Embryonic facial prominence (tissue), 1 donor: ENCODE measurements at regions not wholly inside any gene's neighbourhood (a gene's known extent, or its start where the extent isn't known, plus 50 kb on each side); places are given as distances from the start of the nearest gene placed in this dataset.

Experiments
- DNase-seq: peaks from one replicate; pipeline ENCODE4 v3.0.0-alpha.2; 2016; ENCODE audit errors: extremely low spot score

DNA sequence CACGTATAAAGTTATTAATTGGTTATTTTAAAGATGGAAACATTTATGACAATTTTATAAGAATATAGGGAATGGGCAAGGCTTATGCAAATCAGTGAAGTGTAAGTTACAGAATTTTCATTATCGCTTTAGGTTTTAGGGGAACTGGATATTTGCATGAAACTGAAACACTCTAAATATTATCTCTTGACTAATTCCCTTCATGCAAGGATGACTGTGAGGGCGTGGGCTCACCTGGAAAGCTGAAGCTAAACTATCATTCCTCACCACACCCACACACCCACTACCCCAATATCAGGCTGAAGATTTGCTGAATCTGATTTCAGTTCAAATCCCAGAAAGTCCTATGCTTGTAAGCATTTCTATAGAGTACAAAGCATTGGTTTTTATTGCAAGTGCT is 81.7 kb upstream of the ARHGAP24 start:
- DNase-seq, result no peak

DNA sequence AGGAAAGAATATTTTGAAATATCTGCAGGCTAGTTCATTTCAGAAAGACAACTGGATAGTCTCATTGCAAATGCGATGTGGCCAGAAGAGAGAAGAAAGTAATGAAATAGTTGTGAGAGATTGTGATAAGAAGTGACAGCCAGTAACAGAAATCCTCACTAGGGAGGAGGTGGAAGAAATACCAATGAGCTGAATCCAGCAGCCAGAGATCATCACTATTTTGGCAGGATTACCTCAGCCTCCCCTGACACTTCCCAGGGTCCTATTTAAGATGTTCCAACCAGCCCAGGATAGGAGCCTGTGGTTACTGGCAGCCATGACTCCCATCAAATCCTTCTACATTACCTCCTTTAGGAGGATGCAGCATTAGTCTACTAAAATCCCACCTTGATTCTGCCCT is 76.7 kb upstream of the ARHGAP24 start:
- DNase-seq, result no peak

DNA sequence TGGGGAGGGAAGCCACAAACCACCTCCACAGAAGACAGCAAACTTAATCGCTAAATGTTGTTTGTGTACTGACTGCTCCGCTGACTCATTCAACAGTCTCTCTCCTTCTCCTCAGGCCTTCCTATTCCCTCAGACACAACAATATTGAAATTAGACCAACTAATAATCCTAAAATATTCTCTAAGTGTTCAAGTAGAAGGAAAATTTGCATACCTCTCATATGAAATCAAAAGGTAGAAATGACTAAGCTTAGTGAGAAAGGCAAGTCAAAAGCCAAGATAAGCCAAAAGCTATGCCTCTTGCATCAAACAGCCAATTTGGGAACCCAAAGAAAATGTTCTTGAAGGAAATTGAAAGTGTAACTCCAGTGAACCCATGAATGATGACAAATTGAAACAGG is 75.7 kb upstream of the ARHGAP24 start:
- DNase-seq, result no peak

DNA sequence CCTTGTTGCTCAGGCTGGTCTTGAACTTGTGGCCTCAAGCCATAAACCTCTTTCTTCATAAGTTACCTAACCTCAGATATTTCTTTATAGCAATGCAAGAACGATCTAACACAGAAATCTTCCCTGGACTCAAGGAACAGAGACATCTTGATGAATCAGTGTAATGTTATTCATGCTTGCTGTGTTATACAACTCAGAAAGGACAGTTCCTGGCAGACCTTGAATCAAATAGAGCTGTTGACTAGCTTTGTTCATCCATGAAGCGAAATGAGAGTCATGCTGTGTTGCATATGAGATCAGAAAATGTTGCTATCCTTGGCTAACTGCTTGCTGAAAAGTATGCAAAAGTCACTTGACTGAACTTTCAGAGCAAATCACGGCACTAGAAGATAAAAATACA is 72.6 kb upstream of the ARHGAP24 start:
- DNase-seq, result no peak

DNA sequence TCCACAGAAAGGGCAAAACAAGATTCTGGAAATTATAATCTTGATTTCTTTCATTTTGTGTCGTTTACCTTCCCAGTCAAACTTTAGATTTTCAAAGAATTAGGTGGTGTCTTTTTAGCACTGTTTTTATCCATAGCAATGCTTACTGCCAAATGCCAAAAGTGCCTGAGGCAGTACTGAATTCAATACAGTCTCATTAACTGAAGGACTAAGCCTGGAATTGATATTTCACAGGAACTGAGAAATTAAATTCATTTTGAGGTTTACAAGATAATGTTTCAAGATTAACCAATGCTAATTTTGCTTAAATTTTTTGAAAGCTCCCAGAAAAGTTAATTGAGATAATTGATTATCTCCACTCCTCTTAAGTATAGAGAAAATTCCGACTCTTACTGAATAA is 68.8 kb upstream of the ARHGAP24 start:
- DNase-seq, result no peak

DNA sequence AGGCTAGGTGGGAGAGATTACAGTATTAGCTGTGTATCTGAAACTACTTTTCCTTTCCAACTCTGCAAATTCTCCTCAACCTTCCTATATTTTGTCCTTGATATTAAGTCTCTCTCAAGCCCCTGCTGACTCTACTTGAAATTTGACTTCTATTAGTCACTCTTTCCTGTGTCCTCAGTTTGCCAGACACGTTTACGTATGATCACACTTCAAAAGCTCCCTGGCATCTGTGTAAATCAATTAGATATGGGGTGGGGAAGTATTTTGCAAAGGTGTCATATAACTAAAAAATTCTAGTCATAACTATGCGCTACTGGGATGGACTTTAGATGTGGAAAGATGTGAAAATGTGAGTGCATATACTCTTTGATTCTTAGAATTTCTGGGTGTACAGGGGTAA is 67.4 kb upstream of the ARHGAP24 start:
- no peak for DNase-seq

DNA sequence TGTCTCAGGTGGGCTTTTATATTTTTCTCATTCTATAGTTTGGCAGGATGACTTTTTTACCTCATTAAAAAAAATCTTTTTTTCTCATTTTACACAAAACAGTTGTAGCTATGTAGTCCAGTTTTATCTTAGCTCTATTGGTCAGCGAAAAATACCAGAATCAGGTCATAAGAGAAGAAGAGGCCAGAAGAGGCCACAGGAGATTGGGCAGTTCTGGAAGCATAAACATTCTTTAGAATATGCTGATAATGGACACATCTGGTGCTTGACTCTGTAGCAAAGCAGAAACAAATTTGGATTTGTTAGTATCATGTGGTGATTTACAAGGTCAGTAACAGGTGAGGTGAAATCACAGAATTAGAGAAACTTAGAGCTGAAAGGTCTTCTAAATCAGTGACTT is 66.6 kb upstream of the ARHGAP24 start:
- no peak for DNase-seq

DNA sequence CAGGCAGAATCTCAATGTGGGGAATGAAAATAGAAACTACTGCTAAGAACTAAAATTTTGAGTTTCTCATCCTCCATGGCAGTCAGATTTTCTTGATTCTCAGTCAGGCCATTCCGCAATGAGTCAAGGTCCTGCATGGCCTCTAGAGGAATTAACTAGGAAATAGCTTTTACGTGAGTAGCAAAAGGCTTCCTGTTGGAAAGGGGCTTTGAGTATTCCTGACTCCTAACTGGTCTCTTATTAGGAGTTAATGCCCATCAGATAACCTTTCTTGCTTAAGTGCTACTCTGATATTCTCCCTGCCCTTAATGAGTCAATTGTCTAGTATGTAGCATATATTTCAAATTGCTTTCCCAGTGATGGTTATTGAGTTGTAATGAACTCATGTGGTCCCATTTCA is 65.7 kb upstream of the ARHGAP24 start:
- DNase-seq, result no peak

DNA sequence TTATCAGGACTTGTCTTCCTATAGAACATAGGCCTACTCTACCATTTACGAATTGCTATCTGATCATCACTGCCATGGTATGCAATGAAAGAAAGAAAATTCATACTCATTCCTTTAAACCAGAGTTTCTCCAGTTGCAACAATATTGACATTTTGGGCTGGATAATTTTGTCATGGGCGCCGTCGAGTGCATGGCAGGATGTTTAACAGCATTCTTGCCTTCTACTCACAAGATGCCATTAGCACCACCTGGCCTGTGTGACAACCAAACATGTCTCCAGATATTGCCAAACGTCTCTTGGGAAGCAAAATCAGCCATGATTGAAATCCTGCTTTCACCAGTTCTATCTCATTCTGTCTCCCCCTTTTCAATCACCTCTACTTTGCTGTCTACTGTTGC is 63.6 kb upstream of the ARHGAP24 start:
- DNase-seq, result no peak

DNA sequence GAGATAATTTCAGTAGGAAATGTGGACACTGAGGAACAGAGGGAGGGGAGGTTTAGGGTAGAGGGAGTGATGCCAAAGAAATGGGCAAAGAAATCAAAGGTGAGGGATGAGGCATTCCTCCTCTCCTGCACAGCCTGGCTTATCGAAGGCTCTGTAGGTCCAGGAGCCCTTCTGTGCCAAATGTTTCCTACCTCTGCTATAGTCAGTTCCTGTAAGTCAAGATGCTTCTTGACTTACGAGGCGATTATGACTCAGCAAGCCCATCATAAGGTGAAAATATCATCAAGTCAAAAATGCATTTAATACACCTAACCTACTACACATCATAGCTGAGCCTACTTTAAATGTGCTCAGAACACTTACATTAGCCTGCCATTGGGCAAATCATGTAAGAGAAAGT is 60.0 kb upstream of the ARHGAP24 start:
- no peak for DNase-seq

DNA sequence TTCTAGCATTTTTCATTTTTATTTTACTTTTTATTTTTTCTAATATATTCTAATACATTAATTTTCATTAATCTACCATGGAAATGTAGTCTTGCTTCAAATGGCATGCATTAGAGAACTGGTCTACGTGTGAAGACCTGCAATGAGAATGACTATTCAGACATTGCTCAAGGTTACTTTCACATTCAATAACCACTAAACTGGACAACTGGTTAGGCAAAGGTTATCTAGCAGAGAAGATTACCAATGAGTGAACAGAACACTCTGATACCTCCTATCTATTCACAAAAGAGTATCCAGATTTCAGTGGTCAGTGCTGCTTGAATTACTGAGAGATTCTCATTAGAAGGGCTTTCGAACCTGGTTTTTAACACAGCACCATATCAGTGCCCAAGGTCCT is 58.9 kb upstream of the ARHGAP24 start:
- no peak for DNase-seq

DNA sequence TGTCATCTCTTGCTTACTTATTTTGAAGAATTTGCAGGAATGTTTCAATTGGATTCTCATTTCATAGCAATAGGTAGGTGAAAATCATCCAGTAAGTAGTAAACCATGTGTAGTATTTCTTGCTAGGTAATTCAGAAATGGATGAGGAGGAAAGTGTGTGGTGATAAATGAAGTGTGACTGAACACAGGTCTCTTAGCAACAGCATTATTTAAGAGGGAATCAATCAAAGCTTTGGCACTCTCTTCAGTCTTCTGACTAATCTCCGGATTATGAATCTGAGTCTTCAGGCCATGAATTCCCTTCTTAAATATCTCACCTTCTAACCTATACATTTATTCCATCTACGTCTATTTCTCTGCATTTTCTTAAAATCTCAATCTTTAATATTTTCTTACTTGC is 55.8 kb upstream of the ARHGAP24 start:
- no peak for DNase-seq

DNA sequence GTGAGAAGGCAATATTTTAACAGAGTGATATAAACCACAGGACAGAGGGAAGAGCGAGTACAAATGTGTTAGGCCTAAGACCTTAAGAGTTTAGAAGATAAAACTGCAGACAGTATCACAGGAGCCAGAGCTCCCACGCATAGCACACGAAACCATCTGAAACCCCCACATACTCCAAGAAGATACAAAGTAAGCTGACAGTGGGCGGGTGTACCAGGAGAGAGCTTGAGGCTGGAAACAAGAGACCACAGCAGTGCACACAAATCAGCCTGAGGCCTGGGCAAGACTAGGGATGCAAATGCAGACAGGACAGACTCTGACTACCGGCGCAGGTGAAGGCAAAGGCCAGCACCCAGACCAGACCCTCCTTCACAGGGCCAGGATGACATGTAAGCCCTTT is 54.1 kb upstream of the ARHGAP24 start:
- no peak for DNase-seq

DNA sequence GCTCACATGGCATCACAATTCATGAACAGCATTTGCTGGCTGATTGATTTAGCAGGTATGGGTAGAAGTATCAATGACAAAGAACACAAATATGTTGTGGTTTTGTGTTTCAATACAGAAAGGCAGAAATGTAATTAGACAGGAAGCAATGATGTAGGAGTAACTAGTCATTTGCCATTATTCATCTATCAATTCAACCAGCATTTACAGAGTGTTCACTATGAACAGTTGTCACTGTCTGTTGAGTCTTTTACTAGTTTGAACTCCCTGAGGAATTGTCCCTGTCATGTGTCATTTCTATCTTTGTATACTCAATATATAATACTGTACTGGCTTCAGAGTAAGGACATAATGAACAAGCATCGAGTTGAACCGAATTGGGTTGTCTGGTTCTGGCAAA is 51.5 kb upstream of the ARHGAP24 start:
- DNase-seq, result no peak
